Rectal smooth muscle tissue (tissue), 1 donor: ENCODE measurements at regions not wholly inside any gene's neighbourhood (a gene's known extent, or its start where the extent isn't known, plus 50 kb on each side); places are given as distances from the start of the nearest gene placed in this dataset.

ENCODE experiments used
- H3K27ac ChIP-seq: one replicate; pipeline ENCODE4 v1.7.0; 2013; ENCODE audit warnings: low read depth, low read length, inconsistent platforms
- H3K27me3 ChIP-seq: one replicate; pipeline ENCODE4 v1.7.0; 2013; ENCODE audit warnings: low read length; ENCODE audit not compliant: control insufficient read depth, insufficient read depth
- H3K36me3 ChIP-seq: one replicate; pipeline ENCODE4 v1.7.0; 2013; ENCODE audit warnings: low read length; ENCODE audit not compliant: control insufficient read depth, insufficient read depth
- H3K4me1 ChIP-seq: one replicate; pipeline ENCODE4 v1.7.0; 2013; ENCODE audit warnings: low read length; ENCODE audit not compliant: control insufficient read depth, insufficient read depth
- H3K4me3 ChIP-seq: one replicate; pipeline ENCODE4 v1.7.0; 2013; ENCODE audit warnings: low read length
- H3K9ac ChIP-seq: one replicate; pipeline ENCODE4 v1.7.0; 2013; ENCODE audit warnings: low read length

GRCh38 chr2:83756219-83756618, 702.9 kb downstream of the SUCLG1 start:
- Histone ChIP-seq H3K27me3 (no peaks in the 10 kb centered on the region), H3K4me3 (no peak overlapping the region), H3K27ac (no peak overlapping the region)

GRCh38 chr2:83747141-83747540, 711.9 kb downstream of the SUCLG1 start:
- Histone ChIP-seq H3K36me3 (no peaks in the 10 kb centered on the region), H3K27me3 (no peaks in the 10 kb centered on the region), H3K4me3 (no peak overlapping the region), H3K9ac (no peak overlapping the region), H3K27ac (no peak overlapping the region), H3K4me1 (no peaks in the 10 kb centered on the region)

More at GRCh38 chr2:83756219-83756618, 702.9 kb downstream of the SUCLG1 start:
- H3K36me3 ChIP-seq, result no peaks in the 10 kb centered on the region
- no peaks in the 10 kb centered on the region for H3K4me1 ChIP-seq
- H3K9ac ChIP-seq, result no peak overlapping the region

DNA sequence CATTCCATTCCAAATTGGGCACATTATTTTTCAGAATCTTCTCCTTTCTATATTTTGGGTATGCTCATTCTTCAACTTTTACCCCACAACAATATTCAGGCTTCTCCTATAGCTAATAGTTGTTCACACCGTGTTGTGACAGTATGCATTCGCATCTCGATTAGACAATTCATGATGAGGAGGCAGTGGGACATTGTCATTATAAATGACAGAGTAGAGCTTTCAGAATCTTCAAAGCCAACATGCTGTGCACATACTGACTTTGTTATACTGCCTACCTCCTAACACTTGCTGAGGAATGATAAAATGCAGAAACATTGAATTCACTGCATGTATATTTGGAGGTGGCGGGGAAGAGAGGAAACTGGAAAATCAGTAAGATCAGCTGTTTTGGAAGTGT, 714.2 kb downstream of the SUCLG1 start:
- Histone ChIP-seq H3K4me3 (no peak overlapping the region), H3K27ac (no peak overlapping the region), H3K9ac (no peak overlapping the region), H3K4me1 (no peaks in the 10 kb centered on the region), H3K36me3 (no peaks in the 10 kb centered on the region), H3K27me3 (no peaks in the 10 kb centered on the region)

DNA sequence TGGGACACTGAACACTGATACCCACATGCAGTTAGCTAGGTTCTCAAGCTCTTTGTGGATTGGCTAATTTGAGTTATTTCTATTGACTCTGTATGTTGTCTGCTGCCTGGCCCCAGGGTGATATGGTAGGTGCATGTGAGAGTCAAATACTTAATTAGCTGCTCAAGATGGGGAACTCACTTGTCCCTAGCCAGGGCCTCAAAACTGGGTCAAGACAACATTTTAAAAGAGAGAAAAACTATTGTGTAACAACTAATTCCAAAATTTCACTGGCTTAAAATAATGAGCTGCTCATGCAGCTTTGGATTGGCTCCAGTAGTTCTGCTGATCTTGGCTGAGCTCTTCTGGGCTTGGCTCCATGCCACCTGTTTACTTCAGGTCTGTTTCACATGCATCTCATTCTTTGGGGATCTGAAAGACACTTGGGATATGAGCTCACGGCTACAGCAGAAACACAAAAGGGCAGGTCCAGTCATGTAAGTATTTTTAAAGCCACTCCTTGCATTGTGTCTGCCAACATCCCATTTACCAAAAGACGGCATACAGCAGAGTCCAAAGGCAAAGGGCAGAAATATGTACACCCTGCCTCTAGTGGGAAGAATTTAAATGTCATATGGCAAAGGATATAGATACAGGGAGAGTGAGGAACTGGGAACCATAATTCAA, 716.8 kb downstream of the SUCLG1 start:
- Histone ChIP-seq H3K36me3 (no peaks in the 10 kb centered on the region), H3K4me1 (no peaks in the 10 kb centered on the region), H3K27me3 (no peaks in the 10 kb centered on the region), H3K4me3 (no peak overlapping the region), H3K27ac (no peak overlapping the region), H3K9ac (no peak overlapping the region)

- no peak overlapping the region for H3K27ac ChIP-seq
- no peak overlapping the region for H3K4me3 ChIP-seq
- no peaks in the 10 kb centered on the region for H3K36me3 ChIP-seq
- no peak overlapping the region for H3K9ac ChIP-seq
- no peaks in the 10 kb centered on the region for H3K27me3 ChIP-seq
- no peaks in the 10 kb centered on the region for H3K4me1 ChIP-seq
Measured at GRCh38 chr2:83730223-83730622, 728.9 kb downstream of the SUCLG1 start.

- no peak overlapping the region for H3K4me3 ChIP-seq
- no peak overlapping the region for H3K9ac ChIP-seq
- no peaks in the 10 kb centered on the region for H3K36me3 ChIP-seq
- no peaks in the 10 kb centered on the region for H3K4me1 ChIP-seq
- H3K27me3 ChIP-seq, result no peaks in the 10 kb centered on the region
- no peak overlapping the region for H3K27ac ChIP-seq
Measured at GRCh38 chr2:83725735-83726134, 733.3 kb downstream of the SUCLG1 start.

DNA sequence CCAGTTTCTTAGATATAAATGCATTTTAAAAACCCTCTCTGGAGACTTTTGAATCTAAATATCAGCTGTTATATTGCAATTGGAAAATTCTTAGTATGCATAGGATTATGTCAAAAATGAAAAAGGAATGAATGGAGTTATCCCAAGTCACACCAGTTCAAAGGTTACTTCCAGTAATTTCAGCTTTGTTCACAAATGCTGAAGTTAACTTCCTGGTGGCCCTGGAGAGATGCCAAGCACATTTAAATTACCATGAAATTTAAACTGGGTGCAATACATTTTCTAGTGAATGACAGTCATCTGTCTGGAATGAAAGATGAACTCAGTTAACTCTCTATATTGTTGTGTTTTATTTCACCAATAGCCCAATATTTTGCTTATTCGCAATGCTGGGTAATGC, 753.9 kb downstream of the SUCLG1 start:
- H3K27me3 ChIP-seq, result no peaks in the 10 kb centered on the region
- no peaks in the 10 kb centered on the region for H3K4me1 ChIP-seq
- no peak overlapping the region for H3K4me3 ChIP-seq
- H3K27ac ChIP-seq, result no peak overlapping the region
- H3K36me3 ChIP-seq, result no peaks in the 10 kb centered on the region
- no peak overlapping the region for H3K9ac ChIP-seq

DNA sequence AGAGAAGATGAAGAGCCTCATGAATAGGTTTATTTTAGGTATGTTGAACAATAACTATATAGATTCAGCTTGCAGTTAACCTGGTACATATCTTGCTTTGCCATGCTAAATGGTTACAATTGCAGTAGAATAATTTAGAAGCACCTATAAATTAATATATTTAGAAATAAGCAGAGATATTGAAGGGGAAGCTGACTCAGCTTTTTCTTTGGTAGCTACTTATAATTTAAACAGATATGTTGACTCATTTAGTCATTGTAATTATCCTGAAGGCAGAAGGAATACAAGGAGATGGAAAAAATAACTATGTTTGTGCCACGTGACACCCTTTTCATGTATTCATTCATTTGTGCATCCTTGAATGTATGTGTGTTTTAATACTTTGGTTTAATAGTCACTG, 755.5 kb downstream of the SUCLG1 start:
- H3K27ac ChIP-seq, result no peak overlapping the region
- no peaks in the 10 kb centered on the region for H3K27me3 ChIP-seq
- H3K4me1 ChIP-seq, result no peaks in the 10 kb centered on the region
- no peak overlapping the region for H3K4me3 ChIP-seq
- H3K36me3 ChIP-seq, result no peaks in the 10 kb centered on the region
- no peak overlapping the region for H3K9ac ChIP-seq

GRCh38 chr2:83696838-83697237, 762.2 kb downstream of the SUCLG1 start:
- Histone ChIP-seq H3K9ac (no peak overlapping the region), H3K27ac (no peak overlapping the region), H3K36me3 (no peaks in the 10 kb centered on the region), H3K4me1 (no peaks in the 10 kb centered on the region), H3K27me3 (no peaks in the 10 kb centered on the region), H3K4me3 (no peak overlapping the region)

DNA sequence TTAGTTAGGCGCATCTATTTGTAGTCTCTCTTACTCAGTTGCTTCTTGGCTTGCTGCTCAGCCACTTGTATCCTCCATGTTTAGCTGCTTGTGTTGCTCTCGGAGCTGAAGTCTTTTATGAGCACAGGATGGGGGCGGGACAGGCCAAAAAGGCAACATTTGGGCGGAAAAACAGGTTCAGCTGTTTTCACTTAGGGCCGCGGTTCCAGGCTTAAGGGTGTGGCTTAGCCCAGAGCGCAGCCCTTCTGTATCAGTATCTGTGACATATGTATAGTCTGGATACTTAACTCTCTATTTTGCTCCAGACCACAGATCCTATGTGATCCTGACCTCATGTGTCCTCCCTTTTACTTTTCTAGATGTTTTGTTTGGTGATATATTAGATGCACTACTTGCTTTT, 763.5 kb downstream of the SUCLG1 start:
- Histone ChIP-seq H3K4me3 (no peak overlapping the region), H3K9ac (no peak overlapping the region), H3K27me3 (no peaks in the 10 kb centered on the region), H3K27ac (no peak overlapping the region), H3K4me1 (no peaks in the 10 kb centered on the region), H3K36me3 (no peaks in the 10 kb centered on the region)

DNA sequence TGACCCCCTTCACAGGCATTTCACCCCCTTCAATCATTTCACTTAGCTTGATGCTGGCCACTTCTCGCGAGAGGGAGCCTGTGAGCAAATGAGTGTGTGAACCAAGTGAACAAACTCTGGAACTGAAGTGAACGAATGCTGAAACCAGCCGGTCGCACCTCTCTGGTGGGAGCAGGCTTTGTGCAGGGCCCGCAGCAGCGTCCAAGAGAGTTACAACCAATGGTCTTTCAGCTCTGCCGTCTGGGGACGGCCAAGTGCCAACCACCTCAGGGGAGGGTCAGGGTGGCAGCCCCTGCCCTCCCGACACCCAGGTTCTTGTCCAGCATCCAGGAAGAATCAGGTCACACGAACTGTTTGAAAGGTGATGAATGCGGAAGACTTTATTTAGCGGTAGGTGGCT, 764.0 kb downstream of the SUCLG1 start:
- H3K4me3 ChIP-seq, result no peak overlapping the region
- no peak overlapping the region for H3K9ac ChIP-seq
- H3K36me3 ChIP-seq, result no peaks in the 10 kb centered on the region
- no peaks in the 10 kb centered on the region for H3K4me1 ChIP-seq
- H3K27ac ChIP-seq, result no peak overlapping the region
- H3K27me3 ChIP-seq, result no peaks in the 10 kb centered on the region

- no peaks in the 10 kb centered on the region for H3K27me3 ChIP-seq
- H3K27ac ChIP-seq, result no peak overlapping the region
- no peaks in the 10 kb centered on the region for H3K4me1 ChIP-seq
- H3K36me3 ChIP-seq, result no peaks in the 10 kb centered on the region
- no peak overlapping the region for H3K9ac ChIP-seq
- H3K4me3 ChIP-seq, result no peak overlapping the region
Measured at GRCh38 chr2:83689402-83689801, 769.7 kb downstream of the SUCLG1 start.

- H3K27ac ChIP-seq, result no peak overlapping the region
- no peaks in the 10 kb centered on the region for H3K4me1 ChIP-seq
- H3K4me3 ChIP-seq, result no peak overlapping the region
- H3K27me3 ChIP-seq, result no peaks in the 10 kb centered on the region
- no peak overlapping the region for H3K9ac ChIP-seq
- no peaks in the 10 kb centered on the region for H3K36me3 ChIP-seq
Measured at GRCh38 chr2:83686863-83687262, 772.2 kb downstream of the SUCLG1 start.
